HG02678 (cell line): ENCODE measurements at regions not wholly inside any gene's neighbourhood (a gene's known extent, or its start where the extent isn't known, plus 50 kb on each side); places are given as distances from the start of the nearest gene placed in this dataset.

ENCODE experiments used
- ATAC-seq: cut with Tn5 transposase; IDR thresholded peaks from one replicate; pipeline ENCODE4 v1.9.1; 2021; ENCODE audit warnings: mild to moderate bottlenecking, moderate library complexity; ENCODE audit not compliant: unreplicated experiment

GRCh38 chr16:65545413-65545956 is 423.6 kb upstream of the CDH11 start:
- ATAC-seq = no peak

DNA sequence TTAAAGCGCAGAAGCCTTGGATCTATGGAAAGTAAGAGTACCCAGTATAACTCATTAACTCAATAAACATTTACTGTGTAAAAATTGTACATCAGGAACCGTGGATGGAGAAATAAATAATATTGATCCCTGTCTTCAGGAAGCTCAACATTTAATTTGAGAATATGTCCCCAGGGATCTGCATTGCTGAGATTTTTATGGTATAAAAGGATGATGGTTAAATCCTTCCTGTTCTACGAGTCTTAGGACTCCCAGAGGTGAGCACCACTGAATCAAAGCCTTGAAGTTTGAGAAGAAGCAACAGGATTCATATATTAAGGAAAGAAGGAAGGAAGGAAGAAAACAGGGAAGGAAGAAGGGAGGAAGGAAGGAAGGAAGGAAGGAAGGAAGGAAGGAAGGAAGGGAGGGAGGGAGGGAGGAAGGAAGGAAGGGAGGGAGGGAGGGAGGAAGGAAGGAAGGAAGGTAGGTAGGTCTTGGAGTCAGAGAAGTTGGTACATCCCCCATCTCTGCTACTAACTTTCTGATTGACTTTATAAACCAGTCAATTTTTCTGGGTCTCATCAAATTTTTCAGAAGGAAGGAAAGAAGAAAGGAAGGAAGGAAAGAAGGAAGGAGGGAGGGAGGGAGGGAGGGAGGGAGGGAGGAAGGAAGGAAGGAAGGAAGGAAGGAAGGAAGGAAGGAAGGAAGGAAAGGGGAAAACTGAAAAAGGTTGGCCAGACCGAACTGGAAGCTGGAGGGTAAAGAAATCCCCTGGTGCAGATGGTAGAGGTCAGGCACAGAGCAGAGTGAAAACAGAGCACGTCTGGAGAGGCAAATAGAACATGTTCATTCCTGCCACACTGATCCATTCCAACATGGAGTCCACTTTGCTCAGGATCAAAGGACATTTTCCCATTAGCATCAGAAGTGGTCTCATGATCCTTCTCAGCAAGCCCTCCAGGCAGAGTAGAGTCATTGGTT is 422.2 kb upstream of the CDH11 start:
- no peak for ATAC-seq

GRCh38 chr16:65541646-65542045 is 419.8 kb upstream of the CDH11 start:
- ATAC-seq = no peak

- no peak for ATAC-seq
These were observed 419.0 kb upstream of the CDH11 start for GRCh38 chr16:65540901-65541300.

DNA sequence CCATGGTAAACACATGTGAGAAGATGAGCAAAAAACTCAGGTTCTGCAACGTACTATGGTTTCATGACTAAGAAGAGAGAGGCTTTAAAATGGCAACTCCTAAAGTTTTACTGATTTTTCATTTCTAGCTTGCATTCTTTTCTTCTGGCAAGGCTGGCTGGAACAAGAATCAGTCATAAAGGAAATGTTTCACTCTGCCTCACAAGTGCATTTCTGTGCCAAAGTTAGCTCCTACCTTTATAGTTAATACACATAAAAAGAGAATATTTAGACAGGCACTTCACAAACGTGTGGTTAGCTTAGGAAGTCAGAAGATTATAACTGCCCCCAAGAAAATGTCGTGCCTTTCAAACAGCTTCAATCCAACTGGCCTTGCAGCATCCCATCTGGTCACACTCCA is 417.1 kb upstream of the CDH11 start:
- ATAC-seq = no peak

- no peak for ATAC-seq
These were observed 415.5 kb upstream of the CDH11 start for GRCh38 chr16:65537336-65537735.

DNA sequence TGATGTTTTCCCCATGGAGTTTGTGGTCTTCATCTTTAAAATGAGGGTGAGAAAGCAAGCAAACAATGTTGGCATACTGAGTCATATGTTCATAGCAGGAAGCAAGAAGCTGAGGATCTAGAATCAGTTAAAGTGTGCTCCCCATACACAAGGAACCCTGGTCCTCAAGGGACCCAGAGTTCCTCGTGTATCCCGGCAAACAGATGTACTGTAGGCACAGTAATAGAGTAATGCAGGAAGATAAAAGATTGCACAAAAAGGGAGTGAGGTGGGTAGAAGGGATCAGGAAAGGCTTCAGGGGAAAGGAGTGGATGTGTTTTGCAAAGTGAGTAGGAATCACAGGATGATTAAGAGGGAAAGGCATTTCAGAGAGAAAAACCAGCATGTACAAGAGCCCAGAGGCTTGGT is 412.3 kb upstream of the CDH11 start:
- ATAC-seq = no peak

DNA sequence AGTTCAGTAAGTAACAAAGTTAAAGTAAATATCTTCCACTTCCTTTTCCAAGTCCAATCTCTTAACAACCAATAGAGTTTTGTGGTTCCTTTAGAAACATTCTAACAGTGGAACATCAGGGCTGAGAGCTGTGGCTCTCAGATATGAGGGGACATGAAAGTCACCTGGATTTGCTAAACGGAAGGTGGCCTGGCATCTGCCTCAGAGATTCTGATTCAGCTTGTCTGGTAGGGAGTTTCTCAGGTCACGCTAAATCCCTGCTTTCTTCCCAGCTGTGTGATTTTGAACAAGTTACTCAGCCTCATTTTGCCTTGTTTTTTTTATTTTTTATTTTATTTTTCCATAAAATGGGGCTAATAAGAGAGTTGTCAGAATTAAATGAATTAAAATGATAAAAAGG is 411.0 kb upstream of the CDH11 start:
- no peak for ATAC-seq

DNA sequence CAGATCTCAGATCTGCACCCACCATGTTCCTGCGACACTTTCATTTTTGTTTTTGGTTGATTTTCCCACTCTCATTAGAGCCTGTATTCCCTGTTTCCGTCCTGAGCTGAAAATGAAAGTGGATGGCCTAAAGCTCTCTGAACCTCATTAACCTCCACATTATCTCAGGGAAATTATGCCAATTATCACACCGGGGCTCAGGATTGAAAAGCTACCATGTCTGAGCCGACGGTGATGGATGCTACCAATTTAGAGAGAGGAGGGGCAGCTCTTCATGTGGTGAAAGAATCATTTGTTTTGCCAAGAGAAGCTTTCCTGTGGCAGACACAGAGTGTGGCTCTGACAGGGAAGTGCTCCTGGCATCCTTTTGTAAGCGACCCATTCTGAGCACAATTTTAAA is 410.4 kb upstream of the CDH11 start:
- no peak for ATAC-seq

GRCh38 chr16:65531475-65531874 is 409.6 kb upstream of the CDH11 start:
- no peak for ATAC-seq

DNA sequence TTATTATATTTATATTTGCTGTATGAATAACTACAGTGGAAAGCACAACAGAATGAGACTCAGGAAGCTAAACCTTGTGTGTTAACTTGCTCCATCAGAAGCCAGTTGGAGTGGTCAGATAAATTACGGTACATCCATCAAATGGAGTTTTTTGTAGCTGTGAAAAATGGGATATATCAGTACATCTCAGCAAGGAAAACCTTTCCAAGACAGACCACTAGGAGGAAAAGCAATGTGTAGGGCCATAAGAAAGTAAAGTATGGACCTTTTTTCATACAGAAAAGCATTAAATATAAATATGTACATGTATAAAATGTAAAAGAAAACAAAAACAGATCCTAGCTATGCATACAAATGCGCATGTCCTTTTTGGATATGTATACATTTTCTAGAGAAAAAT is 403.8 kb upstream of the CDH11 start:
- no peak for ATAC-seq

DNA sequence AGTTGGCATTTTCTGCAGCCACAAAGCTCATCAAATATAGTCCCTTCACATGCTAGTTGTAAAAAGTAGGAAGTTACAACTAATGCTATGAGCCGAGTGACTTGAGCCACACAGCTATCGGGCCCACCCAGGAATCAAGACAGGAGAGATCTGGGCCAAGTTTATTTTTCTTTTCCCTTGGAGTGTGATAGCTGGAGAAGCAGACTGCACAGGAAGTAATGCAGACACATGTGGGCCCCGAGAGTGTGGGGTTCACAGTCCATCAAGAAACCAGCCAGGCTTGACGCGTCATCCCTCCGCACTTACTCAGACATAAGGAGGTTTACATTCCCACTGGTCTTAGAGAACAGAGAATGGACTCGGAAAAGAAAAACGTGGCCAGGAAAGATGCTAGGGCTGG is 403.1 kb upstream of the CDH11 start:
- ATAC-seq = no peak

DNA sequence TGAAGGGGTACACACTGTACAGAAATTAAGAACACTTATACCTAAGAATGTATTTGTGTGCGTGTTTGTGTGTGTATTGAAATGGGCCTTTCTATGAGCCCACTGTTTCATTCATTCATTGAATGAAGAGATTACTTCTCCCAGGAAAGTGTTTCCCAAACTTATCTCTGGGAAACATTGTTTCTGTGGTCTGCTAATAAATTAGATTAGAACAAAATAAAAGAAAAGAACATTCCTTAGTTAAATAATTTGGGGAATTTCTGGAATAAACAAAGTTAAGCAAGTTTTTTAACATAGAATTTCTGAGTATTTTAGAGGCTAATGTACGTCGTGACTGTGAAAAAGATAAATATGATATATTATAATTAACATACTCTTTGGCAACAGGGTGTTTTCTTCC is 402.4 kb upstream of the CDH11 start:
- no peak for ATAC-seq

GRCh38 chr16:65523283-65523944 is 401.6 kb upstream of the CDH11 start:
- ATAC-seq = no peak

DNA sequence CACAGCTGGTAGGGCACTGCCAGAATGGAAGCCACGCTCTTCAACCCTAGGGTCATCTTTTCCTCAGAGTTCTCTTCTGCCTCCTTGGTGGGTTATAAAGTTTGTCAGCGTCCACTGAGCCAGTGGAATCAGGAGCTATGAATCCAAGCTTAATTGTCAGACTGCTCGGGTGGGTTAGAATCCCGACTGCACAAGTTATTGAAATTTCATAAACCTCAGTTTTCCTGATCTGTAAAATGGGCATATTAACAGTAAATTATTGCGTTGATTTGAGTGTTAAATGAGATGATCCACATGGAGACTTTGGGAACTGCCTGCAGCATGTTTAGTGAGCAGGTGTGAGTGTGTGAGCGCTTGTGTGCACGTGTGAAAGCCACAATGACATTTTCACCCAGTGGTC is 400.5 kb upstream of the CDH11 start:
- ATAC-seq = no peak

GRCh38 chr16:65521633-65522328 is 399.9 kb upstream of the CDH11 start:
- ATAC-seq = no peak

GRCh38 chr16:65519402-65519801 is 397.5 kb upstream of the CDH11 start:
- no peak for ATAC-seq

GRCh38 chr16:65515193-65515592 is 393.3 kb upstream of the CDH11 start:
- no peak for ATAC-seq

- ATAC-seq = no peak
These were observed 389.0 kb upstream of the CDH11 start for GRCh38 chr16:65510850-65511249.

DNA sequence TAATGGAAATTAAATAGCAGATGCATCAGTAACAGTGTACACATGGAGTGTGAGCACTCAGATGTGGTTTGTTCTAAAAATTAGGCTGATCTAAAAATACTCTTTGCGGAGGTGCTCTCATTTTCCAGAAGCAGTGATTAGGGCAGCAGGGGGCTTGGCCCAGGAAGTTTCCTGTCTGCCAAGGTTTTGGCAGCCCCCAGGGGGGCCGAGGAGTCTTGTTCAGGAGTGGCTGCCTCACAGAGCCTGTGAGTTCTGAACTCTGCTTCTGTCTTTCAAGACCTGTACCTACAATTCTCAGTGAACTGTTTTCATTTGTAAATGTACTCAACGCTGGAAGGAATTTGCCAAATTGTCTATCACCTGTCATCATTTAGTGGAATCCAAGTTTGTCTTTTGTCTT is 388.4 kb upstream of the CDH11 start:
- no peak for ATAC-seq

DNA sequence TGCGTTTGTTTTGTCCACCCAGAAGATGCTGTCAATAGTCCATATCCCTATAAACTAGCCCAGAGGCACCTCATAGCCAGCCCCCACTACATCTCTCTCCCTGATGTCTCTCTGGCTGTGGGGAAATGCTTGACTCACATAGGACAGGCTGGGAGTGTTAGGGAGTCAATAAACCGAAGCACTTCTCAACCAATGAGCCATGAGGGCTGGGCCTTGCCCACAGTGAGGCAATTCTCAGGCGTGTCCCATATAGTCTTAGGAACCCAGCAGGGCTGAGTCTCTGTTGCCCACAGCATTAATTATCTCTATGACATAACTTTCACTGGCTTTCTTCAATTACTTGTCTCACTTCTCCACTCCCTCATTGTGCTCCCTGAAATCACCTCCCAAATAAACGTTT is 387.3 kb upstream of the CDH11 start:
- no peak for ATAC-seq
